Activated CD4-positive, alpha-beta memory T cell treated with anti-CD3 and anti-CD28 coated beads for 36 hours (primary cell): ENCODE measurements at regions not wholly inside any gene's neighbourhood (a gene's known extent, or its start where the extent isn't known, plus 50 kb on each side); places are given as distances from the start of the nearest gene placed in this dataset.
"Not testable (repeated sequence)": the region's sequence is repeated elsewhere in the genome, so short reads cannot be mapped to it uniquely, and the experiment has no call there.

Experiments used
- CTCF ChIA-PET: fragments of 350-600 bp; sonication (Branson Sonifier 250); formaldehyde crosslinking; loops from one replicate; lab custom pipeline; 2021; ENCODE audit warnings: antibody characterized with exemption, inconsistent platforms; lab: Charles Lee
- POLR2A ChIA-PET: fragments of 350-600 bp; sonication (Branson Sonifier 250); formaldehyde crosslinking; loops from one replicate; lab custom pipeline; 2021; ENCODE audit warnings: antibody characterized with exemption; lab: Charles Lee
- DNase-seq: peaks from one replicate; pipeline ENCODE4 v3.0.0-alpha.2; 2020
- H3K27ac Mint-ChIP-seq: one replicate; pipeline ENCODE4 v1.8.0; 2021; ENCODE audit warnings: mixed read lengths
- H3K27me3 Mint-ChIP-seq: one replicate; pipeline ENCODE4 v1.8.0; 2021; ENCODE audit warnings: mixed read lengths
- H3K36me3 Mint-ChIP-seq: one replicate; pipeline ENCODE4 v1.8.0; 2021; ENCODE audit warnings: mixed read lengths
- H3K4me1 Mint-ChIP-seq: one replicate; pipeline ENCODE4 v1.8.0; 2021; ENCODE audit warnings: low read depth, mixed read lengths
- H3K4me3 Mint-ChIP-seq: one replicate; pipeline ENCODE4 v1.8.0; 2021; ENCODE audit warnings: mild to moderate bottlenecking, mixed read lengths
- H3K9me3 Mint-ChIP-seq: one replicate; pipeline ENCODE4 v1.8.0; 2021; ENCODE audit warnings: mixed read lengths
- intact Hi-C: fragments of 100-400 bp; cut with micrococcal nuclease; formaldehyde crosslinking; loops from one replicate; pipeline ENCODE4 v1.15.1; 2023

GRCh38 chr5:86671536-86671935, 53.8 kb downstream of the COX7C start:
- H3K27ac Mint-ChIP-seq: no peak overlapping the region
- H3K27me3 Mint-ChIP-seq: peaks cover 2% of the 10 kb centered on the region
- no peaks in the 10 kb centered on the region for H3K4me1 Mint-ChIP-seq
- no peaks in the 10 kb centered on the region for H3K9me3 Mint-ChIP-seq
- ChIA-PET POLR2A (no interaction called here), CTCF (no interaction called here)
- H3K4me3 Mint-ChIP-seq: no peak overlapping the region
- intact Hi-C loops: no loop called here
- DNase-seq: no peak
- no peaks in the 10 kb centered on the region for H3K36me3 Mint-ChIP-seq

- DNase-seq: no peak
- POLR2A ChIA-PET: no interaction called here
- Mint-ChIP-seq H3K36me3 (no peaks in the 10 kb centered on the region), H3K27ac (no peak overlapping the region), H3K4me3 (no peak overlapping the region), H3K9me3 (no peaks in the 10 kb centered on the region), H3K27me3 (peaks cover 2% of the 10 kb centered on the region), H3K4me1 (no peaks in the 10 kb centered on the region)
- CTCF ChIA-PET: no interaction called here
- intact Hi-C loops: no loop called here
These were observed 56.3 kb downstream of the COX7C start for GRCh38 chr5:86674069-86674468.

GRCh38 chr5:86675311-86675710, 57.6 kb downstream of the COX7C start:
- ChIA-PET CTCF (no interaction called here), POLR2A (no interaction called here)
- H3K27ac Mint-ChIP-seq: no peak overlapping the region
- intact Hi-C loops: no loop called here
- DNase-seq: no peak
- no peaks in the 10 kb centered on the region for H3K36me3 Mint-ChIP-seq
- no peak overlapping the region for H3K4me3 Mint-ChIP-seq
- H3K27me3 Mint-ChIP-seq: peaks cover 2% of the 10 kb centered on the region
- no peaks in the 10 kb centered on the region for H3K4me1 Mint-ChIP-seq
- H3K9me3 Mint-ChIP-seq: no peaks in the 10 kb centered on the region

- Mint-ChIP-seq H3K36me3 (no peaks in the 10 kb centered on the region), H3K4me1 (no peaks in the 10 kb centered on the region), H3K27me3 (peaks cover 2% of the 10 kb centered on the region), H3K27ac (no peak overlapping the region), H3K4me3 (no peak overlapping the region), H3K9me3 (no peaks in the 10 kb centered on the region)
- no peak for DNase-seq
- intact Hi-C loops: no loop called here
- ChIA-PET CTCF (interaction anchor here (0.7 to 1.8 kb wide), 4 partner anchors 10 to 172 kb away, joined by 3 to 9 read pairs (median 4); no protein-coding TSS in a partner anchor), POLR2A (no interaction called here)
These were observed 61.8 kb downstream of the COX7C start for GRCh38 chr5:86679529-86679928.

- CTCF ChIA-PET: interaction anchor here (0.5 to 1.8 kb wide), 2 partner anchors 10 to 229 kb away, joined by 4 to 9 read pairs; no protein-coding TSS in a partner anchor
- H3K4me3 Mint-ChIP-seq: no peak overlapping the region
- no peak for DNase-seq
- H3K27me3 Mint-ChIP-seq: peaks cover 2% of the 10 kb centered on the region
- intact Hi-C loops: no loop called here
- POLR2A ChIA-PET: no interaction called here
- H3K27ac Mint-ChIP-seq: no peak overlapping the region
- H3K9me3 Mint-ChIP-seq: no peaks in the 10 kb centered on the region
- no peaks in the 10 kb centered on the region for H3K36me3 Mint-ChIP-seq
- H3K4me1 Mint-ChIP-seq: no peaks in the 10 kb centered on the region
These were observed 62.2 kb downstream of the COX7C start for GRCh38 chr5:86679949-86680348.

- CTCF ChIA-PET: no interaction called here
- H3K4me3 Mint-ChIP-seq: no peak overlapping the region
- H3K4me1 Mint-ChIP-seq: no peaks in the 10 kb centered on the region
- no peaks in the 10 kb centered on the region for H3K9me3 Mint-ChIP-seq
- no peak for DNase-seq
- peaks cover 2% of the 10 kb centered on the region for H3K27me3 Mint-ChIP-seq
- no peaks in the 10 kb centered on the region for H3K36me3 Mint-ChIP-seq
- POLR2A ChIA-PET: no interaction called here
- intact Hi-C loops: no loop called here
- no peak overlapping the region for H3K27ac Mint-ChIP-seq
These were observed 66.5 kb downstream of the COX7C start for GRCh38 chr5:86684222-86684621.

- no peak overlapping the region for H3K4me3 Mint-ChIP-seq
- H3K27ac Mint-ChIP-seq: no peak overlapping the region
- ChIA-PET POLR2A (no interaction called here), CTCF (no interaction called here)
- H3K27me3 Mint-ChIP-seq: peaks cover 2% of the 10 kb centered on the region
- no peaks in the 10 kb centered on the region for H3K9me3 Mint-ChIP-seq
- intact Hi-C loops: no loop called here
- no peaks in the 10 kb centered on the region for H3K36me3 Mint-ChIP-seq
- DNase-seq: no peak
- no peaks in the 10 kb centered on the region for H3K4me1 Mint-ChIP-seq
These were observed 68.3 kb downstream of the COX7C start for GRCh38 chr5:86686046-86686445.

- no peak for DNase-seq
- Mint-ChIP-seq H3K36me3 (no peaks in the 10 kb centered on the region), H3K9me3 (no peaks in the 10 kb centered on the region), H3K27me3 (no peaks in the 10 kb centered on the region), H3K4me3 (no peak overlapping the region), H3K27ac (no peak overlapping the region), H3K4me1 (no peaks in the 10 kb centered on the region)
- intact Hi-C loops: no loop called here
- ChIA-PET CTCF (interaction anchor here (2.7 kb wide), 1 partner anchor 9 kb away, joined by 9 read pairs; no protein-coding TSS in a partner anchor), POLR2A (no interaction called here)
These were observed 70.7 kb downstream of the COX7C start for GRCh38 chr5:86688406-86688805.

GRCh38 chr5:86689103-86689729, 71.5 kb downstream of the COX7C start:
- Mint-ChIP-seq H3K4me3 (no peak overlapping the region), H3K36me3 (no peaks in the 10 kb centered on the region), H3K27me3 (no peaks in the 10 kb centered on the region), H3K9me3 (no peaks in the 10 kb centered on the region), H3K4me1 (no peaks in the 10 kb centered on the region), H3K27ac (no peak overlapping the region)
- no peak for DNase-seq
- ChIA-PET POLR2A (no interaction called here), CTCF (interaction anchor here (2.7 kb wide), 1 partner anchor 10 kb away, joined by 9 read pairs; no protein-coding TSS in a partner anchor)
- intact Hi-C loops: no loop called here

- intact Hi-C loops: no loop called here
- Mint-ChIP-seq H3K4me1 (no peaks in the 10 kb centered on the region), H3K9me3 (no peaks in the 10 kb centered on the region), H3K27me3 (peaks cover 8% of the 10 kb centered on the region), H3K36me3 (no peaks in the 10 kb centered on the region), H3K27ac (no peak overlapping the region), H3K4me3 (no peak overlapping the region)
- CTCF ChIA-PET: no interaction called here
- POLR2A ChIA-PET: no interaction called here
- DNase-seq: no peak
These were observed 91.6 kb downstream of the COX7C start for GRCh38 chr5:86709157-86709881.

GRCh38 chr5:86716121-86716520, 98.4 kb downstream of the COX7C start:
- intact Hi-C loops: no loop called here
- H3K27me3 Mint-ChIP-seq: peaks cover 2% of the 10 kb centered on the region
- ChIA-PET POLR2A (no interaction called here), CTCF (no interaction called here)
- no peaks in the 10 kb centered on the region for H3K36me3 Mint-ChIP-seq
- H3K9me3 Mint-ChIP-seq: no peaks in the 10 kb centered on the region
- H3K27ac Mint-ChIP-seq: no peak overlapping the region
- H3K4me1 Mint-ChIP-seq: no peaks in the 10 kb centered on the region
- no peak overlapping the region for H3K4me3 Mint-ChIP-seq
- no peak for DNase-seq

- DNase-seq, H3K9me3 Mint-ChIP-seq, H3K4me3 Mint-ChIP-seq, CTCF ChIA-PET, POLR2A ChIA-PET, H3K27ac Mint-ChIP-seq, H3K36me3 Mint-ChIP-seq, H3K27me3 Mint-ChIP-seq, intact Hi-C loops, H3K4me1 Mint-ChIP-seq: not testable (repeated sequence)
These were observed 113.8 kb downstream of the COX7C start for GRCh38 chr5:86731319-86732117.
